ENCODE measurements at regions not wholly inside any gene's neighbourhood (a gene's known extent, or its start where the extent isn't known, plus 50 kb on each side); places are given as distances from the start of the nearest gene placed in this dataset.

DNA sequence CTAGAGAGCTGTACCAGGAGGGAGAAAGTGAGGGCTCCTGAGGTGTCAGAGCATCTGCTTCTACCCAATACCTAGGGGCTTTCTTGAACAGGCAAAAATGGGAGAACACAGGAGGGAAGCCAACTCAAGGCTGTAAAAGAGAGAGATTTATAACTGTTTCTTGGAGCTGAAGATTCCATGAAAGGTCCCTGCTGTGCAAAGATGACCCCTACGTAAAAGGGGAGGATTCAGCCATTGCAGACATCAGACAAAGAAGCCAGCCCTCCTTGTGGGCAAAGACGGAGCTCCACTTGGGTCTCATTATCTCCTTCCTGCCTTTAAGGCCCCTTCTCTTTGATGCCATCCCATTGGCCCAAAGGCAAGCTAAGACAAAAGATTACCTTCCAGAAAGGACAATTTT lies 524.1 kb upstream of the CAMK1G start:
- TF ChIP-seq SALL2 (tag by site-specific recombination; IDR thresholded peaks at IDR 0.05; ENCODE audit: borderline replicate concordance) = no peak
- TF ChIP-seq, protein P1, sequence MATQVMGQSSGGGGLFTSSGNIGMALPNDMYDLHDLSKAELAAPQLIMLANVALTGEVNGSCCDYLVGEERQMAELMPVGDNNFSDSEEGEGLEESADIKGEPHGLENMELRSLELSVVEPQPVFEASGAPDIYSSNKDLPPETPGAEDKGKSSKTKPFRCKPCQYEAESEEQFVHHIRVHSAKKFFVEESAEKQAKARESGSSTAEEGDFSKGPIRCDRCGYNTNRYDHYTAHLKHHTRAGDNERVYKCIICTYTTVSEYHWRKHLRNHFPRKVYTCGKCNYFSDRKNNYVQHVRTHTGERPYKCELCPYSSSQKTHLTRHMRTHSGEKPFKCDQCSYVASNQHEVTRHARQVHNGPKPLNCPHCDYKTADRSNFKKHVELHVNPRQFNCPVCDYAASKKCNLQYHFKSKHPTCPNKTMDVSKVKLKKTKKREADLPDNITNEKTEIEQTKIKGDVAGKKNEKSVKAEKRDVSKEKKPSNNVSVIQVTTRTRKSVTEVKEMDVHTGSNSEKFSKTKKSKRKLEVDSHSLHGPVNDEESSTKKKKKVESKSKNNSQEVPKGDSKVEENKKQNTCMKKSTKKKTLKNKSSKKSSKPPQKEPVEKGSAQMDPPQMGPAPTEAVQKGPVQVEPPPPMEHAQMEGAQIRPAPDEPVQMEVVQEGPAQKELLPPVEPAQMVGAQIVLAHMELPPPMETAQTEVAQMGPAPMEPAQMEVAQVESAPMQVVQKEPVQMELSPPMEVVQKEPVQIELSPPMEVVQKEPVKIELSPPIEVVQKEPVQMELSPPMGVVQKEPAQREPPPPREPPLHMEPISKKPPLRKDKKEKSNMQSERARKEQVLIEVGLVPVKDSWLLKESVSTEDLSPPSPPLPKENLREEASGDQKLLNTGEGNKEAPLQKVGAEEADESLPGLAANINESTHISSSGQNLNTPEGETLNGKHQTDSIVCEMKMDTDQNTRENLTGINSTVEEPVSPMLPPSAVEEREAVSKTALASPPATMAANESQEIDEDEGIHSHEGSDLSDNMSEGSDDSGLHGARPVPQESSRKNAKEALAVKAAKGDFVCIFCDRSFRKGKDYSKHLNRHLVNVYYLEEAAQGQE (tag by site-specific recombination; IDR thresholded peaks at IDR 0.05) = no peak
- no peak for TF ChIP-seq SP3 (tag by site-specific recombination; IDR thresholded peaks at IDR 0.05)
- no peak for TF ChIP-seq ZNF544 (tag by site-specific recombination; IDR thresholded peaks at IDR 0.05)
- TF ChIP-seq ZBTB7A (tag by site-specific recombination; IDR thresholded peaks at IDR 0.05; ENCODE audit: low read depth) = no peak
- no peak for TF ChIP-seq ZNF629 (tag by site-specific recombination; IDR thresholded peaks at IDR 0.05)
- no peak for TF ChIP-seq ZNF510 (tag by site-specific recombination; IDR thresholded peaks at IDR 0.05; ENCODE audit: insufficient replicate concordance)
- TF ChIP-seq, protein P2, sequence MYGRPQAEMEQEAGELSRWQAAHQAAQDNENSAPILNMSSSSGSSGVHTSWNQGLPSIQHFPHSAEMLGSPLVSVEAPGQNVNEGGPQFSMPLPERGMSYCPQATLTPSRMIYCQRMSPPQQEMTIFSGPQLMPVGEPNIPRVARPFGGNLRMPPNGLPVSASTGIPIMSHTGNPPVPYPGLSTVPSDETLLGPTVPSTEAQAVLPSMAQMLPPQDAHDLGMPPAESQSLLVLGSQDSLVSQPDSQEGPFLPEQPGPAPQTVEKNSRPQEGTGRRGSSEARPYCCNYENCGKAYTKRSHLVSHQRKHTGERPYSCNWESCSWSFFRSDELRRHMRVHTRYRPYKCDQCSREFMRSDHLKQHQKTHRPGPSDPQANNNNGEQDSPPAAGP (tag by site-specific recombination; IDR thresholded peaks at IDR 0.05) = no peak
- TF ChIP-seq ZNF600 (tag by site-specific recombination; IDR thresholded peaks at IDR 0.05) = no peak
- TF ChIP-seq, protein P3, sequence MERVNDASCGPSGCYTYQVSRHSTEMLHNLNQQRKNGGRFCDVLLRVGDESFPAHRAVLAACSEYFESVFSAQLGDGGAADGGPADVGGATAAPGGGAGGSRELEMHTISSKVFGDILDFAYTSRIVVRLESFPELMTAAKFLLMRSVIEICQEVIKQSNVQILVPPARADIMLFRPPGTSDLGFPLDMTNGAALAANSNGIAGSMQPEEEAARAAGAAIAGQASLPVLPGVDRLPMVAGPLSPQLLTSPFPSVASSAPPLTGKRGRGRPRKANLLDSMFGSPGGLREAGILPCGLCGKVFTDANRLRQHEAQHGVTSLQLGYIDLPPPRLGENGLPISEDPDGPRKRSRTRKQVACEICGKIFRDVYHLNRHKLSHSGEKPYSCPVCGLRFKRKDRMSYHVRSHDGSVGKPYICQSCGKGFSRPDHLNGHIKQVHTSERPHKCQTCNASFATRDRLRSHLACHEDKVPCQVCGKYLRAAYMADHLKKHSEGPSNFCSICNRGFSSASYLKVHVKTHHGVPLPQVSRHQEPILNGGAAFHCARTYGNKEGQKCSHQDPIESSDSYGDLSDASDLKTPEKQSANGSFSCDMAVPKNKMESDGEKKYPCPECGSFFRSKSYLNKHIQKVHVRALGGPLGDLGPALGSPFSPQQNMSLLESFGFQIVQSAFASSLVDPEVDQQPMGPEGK (tag by site-specific recombination; IDR thresholded peaks at IDR 0.05) = no peak
- TF ChIP-seq ZNF623 (tag by site-specific recombination; IDR thresholded peaks at IDR 0.05) = no peak
- TF ChIP-seq ZFP3 (tag by site-specific recombination; IDR thresholded peaks at IDR 0.05; ENCODE audit: low read depth) = no peak
- TF ChIP-seq ZNF140 (tag by site-specific recombination; IDR thresholded peaks at IDR 0.05) = no peak
- no peak for TF ChIP-seq ZNF670 (tag by site-specific recombination; IDR thresholded peaks at IDR 0.05; ENCODE audit: low read depth)
- no peak for TF ChIP-seq ZFP69B (tag by site-specific recombination; IDR thresholded peaks at IDR 0.05)
- POLR2A ChIA-PET = no interaction called here

DNA sequence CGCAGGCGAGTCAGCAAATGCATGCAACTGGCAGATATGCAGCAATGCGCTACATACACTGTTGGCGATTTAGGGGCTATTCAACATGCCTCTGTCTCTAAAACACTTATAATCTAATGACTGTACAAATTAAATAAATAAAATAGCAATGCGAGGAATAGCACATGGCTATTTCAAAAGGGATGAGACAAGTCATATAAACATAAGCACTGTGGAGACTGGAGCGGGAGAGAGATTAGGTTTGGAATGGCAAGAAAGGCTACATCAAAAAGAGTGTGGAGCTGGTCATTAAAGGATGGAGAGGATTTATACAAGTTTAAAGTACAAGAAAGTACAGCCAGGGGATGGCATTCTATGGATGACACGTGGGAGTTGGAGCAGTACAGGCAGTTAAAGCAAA lies 523.5 kb upstream of the CAMK1G start:
- H3K36me3 ChIP-seq (ENCODE audit: control insufficient read depth in 2 of 2, insufficient read depth in 1 of 2, low read length in 2 of 2) = no peaks in the 10 kb centered on the region
- H3K4me1 ChIP-seq (ENCODE audit: control insufficient read depth, insufficient read depth, low read length) = no peaks in the 10 kb centered on the region
- no peaks in the 10 kb centered on the region; the same call in 1 of the 2 replicates for H3K9me3 ChIP-seq (ENCODE audit: control insufficient read depth, insufficient read depth, low read depth, low read length)
- H3K4me3 ChIP-seq (ENCODE audit: low read depth, low read length) = no peak overlapping the region
- POLR2A ChIA-PET = no interaction called here
- H3K27ac ChIP-seq (ENCODE audit: extremely low read depth, low read depth, low read length) = no peak overlapping the region
- CTCF ChIA-PET = interaction anchor here (0.6 kb wide), 1 partner anchor 15 kb away, joined by 3 read pairs; no protein-coding TSS in a partner anchor
- TF ChIP-seq ZBTB7A (tag by site-specific recombination; IDR thresholded peaks at IDR 0.05; ENCODE audit: low read depth) = no peak
- TF ChIP-seq ZNF560 (tag by site-specific recombination; IDR thresholded peaks at IDR 0.05; ENCODE audit: borderline replicate concordance) = no peak
- TF ChIP-seq ZNF311 (tag by site-specific recombination; IDR thresholded peaks at IDR 0.05; ENCODE audit: borderline replicate concordance) = no peak
- no peak for TF ChIP-seq ZNF548 (tag by site-specific recombination; IDR thresholded peaks at IDR 0.05)
- no peak for TF ChIP-seq ZNF792 (tag by site-specific recombination; IDR thresholded peaks at IDR 0.05)
- TF ChIP-seq, protein P4, sequence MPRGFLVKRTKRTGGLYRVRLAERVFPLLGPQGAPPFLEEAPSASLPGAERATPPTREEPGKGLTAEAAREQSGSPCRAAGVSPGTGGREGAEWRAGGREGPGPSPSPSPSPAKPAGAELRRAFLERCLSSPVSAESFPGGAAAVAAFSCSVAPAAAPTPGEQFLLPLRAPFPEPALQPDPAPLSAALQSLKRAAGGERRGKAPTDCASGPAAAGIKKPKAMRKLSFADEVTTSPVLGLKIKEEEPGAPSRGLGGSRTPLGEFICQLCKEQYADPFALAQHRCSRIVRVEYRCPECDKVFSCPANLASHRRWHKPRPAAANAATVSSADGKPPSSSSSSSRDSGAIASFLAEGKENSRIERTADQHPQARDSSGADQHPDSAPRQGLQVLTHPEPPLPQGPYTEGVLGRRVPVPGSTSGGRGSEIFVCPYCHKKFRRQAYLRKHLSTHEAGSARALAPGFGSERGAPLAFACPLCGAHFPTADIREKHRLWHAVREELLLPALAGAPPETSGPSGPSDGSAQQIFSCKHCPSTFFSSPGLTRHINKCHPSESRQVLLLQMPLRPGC (tag by site-specific recombination; IDR thresholded peaks at IDR 0.05) = no peak
- no peak for TF ChIP-seq KLF9 (tag by site-specific recombination; IDR thresholded peaks at IDR 0.05; ENCODE audit: low read depth)
- TF ChIP-seq ZNF561 (tag by site-specific recombination; IDR thresholded peaks at IDR 0.05; ENCODE audit: borderline replicate concordance) = no peak
- no peak for TF ChIP-seq ZNF654 (tag by site-specific recombination; IDR thresholded peaks at IDR 0.05; ENCODE audit: low read depth)
- TF ChIP-seq ZIC2 (tag by site-specific recombination; IDR thresholded peaks at IDR 0.05) = no peak
- no peak for TF ChIP-seq HOXD13 (CRISPR knock-in tag; IDR thresholded peaks at IDR 0.05; ENCODE audit: borderline replicate concordance)
- no peak for TF ChIP-seq PRDM1 (tag by site-specific recombination; IDR thresholded peaks at IDR 0.05)
- no peak for TF ChIP-seq KLF8 (tag by site-specific recombination; IDR thresholded peaks at IDR 0.05)
- TF ChIP-seq ZNF600 (tag by site-specific recombination; IDR thresholded peaks at IDR 0.05) = no peak
- TF ChIP-seq GLIS1 (tag by site-specific recombination; IDR thresholded peaks at IDR 0.05) = no peak
- no peak for TF ChIP-seq SP7 (tag by site-specific recombination; IDR thresholded peaks at IDR 0.05)
- no peak for TF ChIP-seq ZNF510 (tag by site-specific recombination; IDR thresholded peaks at IDR 0.05; ENCODE audit: insufficient replicate concordance)

More for the DNA sequence above, 524.1 kb upstream of the CAMK1G start:
- CTCF ChIA-PET = interaction anchor here (0.6 kb wide), 1 partner anchor 14 kb away, joined by 3 read pairs; no protein-coding TSS in a partner anchor
- Histone ChIP-seq H3K9me3 (ENCODE audit: control insufficient read depth, insufficient read depth, low read depth, low read length) (no peaks in the 10 kb centered on the region; the same call in 1 of the 2 replicates), H3K4me1 (ENCODE audit: control insufficient read depth, insufficient read depth, low read length) (no peaks in the 10 kb centered on the region), H3K4me3 (ENCODE audit: low read depth, low read length) (no peak overlapping the region), H3K27ac (ENCODE audit: extremely low read depth, low read depth, low read length) (no peak overlapping the region), H3K36me3 (ENCODE audit: control insufficient read depth in 2 of 2, insufficient read depth in 1 of 2, low read length in 2 of 2) (no peaks in the 10 kb centered on the region)
